PC-9 (cell line): ENCODE measurements at regions not wholly inside any gene's neighbourhood (a gene's known extent, or its start where the extent isn't known, plus 50 kb on each side); places are given as distances from the start of the nearest gene placed in this dataset.
"Not testable (repeated sequence)": the region's sequence is repeated elsewhere in the genome, so short reads cannot be mapped to it uniquely, and the experiment has no call there.

Source experiments
- BruUV-seq: library from RNA; stranded (reverse); fragments of 400-500 nt; replicated peaks from 2 replicates; lab custom pipeline; 2021; lab: Mats Ljungman, UMichigan
- CTCF ChIA-PET: fragments of 300-600 bp; sonication (Branson Sonifier 250); formaldehyde crosslinking; loops from one replicate; lab custom pipeline; 2022; ENCODE audit warnings: antibody characterized with exemption; lab: Charles Lee
- POLR2A ChIA-PET: fragments of 300-600 bp; sonication (Branson Sonifier 250); formaldehyde crosslinking; loops from one replicate; lab custom pipeline; 2022; ENCODE audit warnings: antibody characterized with exemption; ENCODE audit not compliant: unreplicated experiment; lab: Charles Lee
- DNase-seq, 2 experiments: peaks; one replicate each; pipeline versions ENCODE4 v3.0.0 to v3.0.0-alpha.2; 2015 to 2022; ENCODE audit warnings: mixed read lengths in 1 of 2
- H2AFZ ChIP-seq: fragments of 200-600 bp; sonication (generic); 2 replicates; pipeline ENCODE4 v1.8.1; 2017; ENCODE audit warnings: antibody characterized with exemption
- H3F3A ChIP-seq: fragments of 200-600 bp; sonication (generic); 2 replicates; pipeline ENCODE4 v1.8.1; 2017; ENCODE audit warnings: antibody characterized with exemption, mild to moderate bottlenecking, low read depth; ENCODE audit not compliant: insufficient read depth
- H3K27ac ChIP-seq: fragments of 200-600 bp; sonication (generic); 2 replicates; pipeline ENCODE4 v1.6.1; 2016; ENCODE audit warnings: mixed run types
- H3K27me3 ChIP-seq: fragments of 200-600 bp; sonication (generic); 2 replicates; pipeline ENCODE4 v1.6.1; 2016; ENCODE audit warnings: low read depth, mixed run types; ENCODE audit not compliant: insufficient read depth
- H3K36me3 ChIP-seq: fragments of 200-600 bp; sonication (generic); 2 replicates; pipeline ENCODE4 v1.6.1; 2016; ENCODE audit warnings: low read depth, mixed run types
- H3K4me1 ChIP-seq: fragments of 200-600 bp; sonication (generic); replicated peaks from 2 replicates; pipeline ENCODE4 v1.6.1; 2016; ENCODE audit warnings: mixed run types; ENCODE audit not compliant: insufficient read depth
- H3K4me2 ChIP-seq: fragments of 200-600 bp; sonication (generic); 2 replicates; pipeline ENCODE4 v1.6.1; 2017; ENCODE audit warnings: mixed run types
- H3K4me3 ChIP-seq: fragments of 200-600 bp; sonication (generic); 2 replicates; pipeline ENCODE4 v1.6.1; 2016; ENCODE audit warnings: mixed run types
- H3K79me2 ChIP-seq: fragments of 200-600 bp; sonication (generic); 2 replicates; pipeline ENCODE4 v1.6.1; 2017; ENCODE audit warnings: low read depth, mixed run types
- H3K9me2 ChIP-seq: fragments of 200-600 bp; sonication (generic); 2 replicates; pipeline ENCODE4 v1.8.1; 2017; ENCODE audit warnings: mild to moderate bottlenecking; ENCODE audit not compliant: insufficient read depth
- H3K9me3 ChIP-seq: fragments of 200-600 bp; sonication (generic); 2 replicates; pipeline ENCODE4 v1.8.1; 2016; ENCODE audit warnings: low read depth; ENCODE audit not compliant: insufficient read depth
- H4K20me1 ChIP-seq: fragments of 200-600 bp; sonication (generic); 2 replicates; pipeline ENCODE4 v1.8.1; 2017; ENCODE audit not compliant: insufficient read depth
- EZH2 ChIP-seq: fragments of 200-600 bp; sonication (generic); IDR thresholded peaks from 2 replicates; pipeline ENCODE4 v1.8.0; 2017; ENCODE audit warnings: antibody characterized with exemption, low read depth
- intact Hi-C: fragments of 100-400 bp; cut with micrococcal nuclease; formaldehyde crosslinking; loops from one replicate; pipeline ENCODE4 v1.10.0; 2022; ENCODE audit not compliant: unreplicated experiment
- TF ChIP-seq, protein P1 (sequence below): fragments of 200-600 bp; sonication (generic); conservative IDR thresholded peaks from 2 replicates; pipeline ENCODE4 v1.6.1; 2017; ENCODE audit warnings: mixed run types, antibody characterized with exemption, mild to moderate bottlenecking, moderate library complexity

DNA sequence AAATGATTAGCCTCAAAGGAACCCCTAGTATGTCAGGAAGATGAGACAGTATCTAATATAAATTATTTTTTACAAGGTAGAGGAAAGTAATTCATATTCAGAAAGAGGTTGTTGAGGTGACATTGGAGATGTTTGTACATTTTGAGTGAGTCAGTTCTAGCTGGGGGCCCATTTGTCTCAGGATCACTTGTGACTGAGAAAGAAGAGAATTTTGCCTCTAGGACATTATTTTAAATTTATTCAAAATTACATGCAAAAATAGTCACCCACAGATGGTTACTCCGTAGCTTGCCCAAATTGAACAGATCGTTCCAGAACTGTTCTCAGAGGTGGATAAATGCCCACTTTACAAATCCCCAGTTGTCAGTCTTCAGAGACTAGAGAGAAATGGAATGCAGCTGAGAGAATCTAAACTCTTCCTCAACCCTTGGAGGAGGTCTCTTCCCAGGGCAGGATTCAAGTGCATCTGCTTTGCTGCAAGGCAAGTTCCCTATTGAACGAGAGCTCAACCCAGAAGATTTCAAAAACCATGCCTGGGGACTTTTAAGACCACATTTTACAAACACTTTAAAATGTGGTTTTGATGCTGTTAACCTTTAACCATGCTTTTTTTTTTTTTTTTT is 987.8 kb upstream of the ADAMTS5 start:
- no peaks in the 10 kb centered on the region for H3K36me3 ChIP-seq
- ChIA-PET CTCF (no interaction called here), POLR2A (no interaction called here)
- H3K9me2 ChIP-seq, result no peaks in the 10 kb centered on the region
- no peaks in the 10 kb centered on the region for H3K27me3 ChIP-seq
- H4K20me1 ChIP-seq, result no peaks in the 10 kb centered on the region
- intact Hi-C loops, result no loop called here
- no peaks in the 10 kb centered on the region for H3K9me3 ChIP-seq
- DNase-seq, result no peak
- H3K4me3 ChIP-seq, result no peak overlapping the region
- no peak overlapping the region for H2AFZ ChIP-seq
- no TSS peak for BruUV-seq
- no peak overlapping the region for H3K27ac ChIP-seq
- no peaks in the 10 kb centered on the region for H3K4me1 ChIP-seq
- H3K79me2 ChIP-seq, result no peaks in the 10 kb centered on the region
- TF ChIP-seq EZH2, result no peak
- TF ChIP-seq, protein P1, sequence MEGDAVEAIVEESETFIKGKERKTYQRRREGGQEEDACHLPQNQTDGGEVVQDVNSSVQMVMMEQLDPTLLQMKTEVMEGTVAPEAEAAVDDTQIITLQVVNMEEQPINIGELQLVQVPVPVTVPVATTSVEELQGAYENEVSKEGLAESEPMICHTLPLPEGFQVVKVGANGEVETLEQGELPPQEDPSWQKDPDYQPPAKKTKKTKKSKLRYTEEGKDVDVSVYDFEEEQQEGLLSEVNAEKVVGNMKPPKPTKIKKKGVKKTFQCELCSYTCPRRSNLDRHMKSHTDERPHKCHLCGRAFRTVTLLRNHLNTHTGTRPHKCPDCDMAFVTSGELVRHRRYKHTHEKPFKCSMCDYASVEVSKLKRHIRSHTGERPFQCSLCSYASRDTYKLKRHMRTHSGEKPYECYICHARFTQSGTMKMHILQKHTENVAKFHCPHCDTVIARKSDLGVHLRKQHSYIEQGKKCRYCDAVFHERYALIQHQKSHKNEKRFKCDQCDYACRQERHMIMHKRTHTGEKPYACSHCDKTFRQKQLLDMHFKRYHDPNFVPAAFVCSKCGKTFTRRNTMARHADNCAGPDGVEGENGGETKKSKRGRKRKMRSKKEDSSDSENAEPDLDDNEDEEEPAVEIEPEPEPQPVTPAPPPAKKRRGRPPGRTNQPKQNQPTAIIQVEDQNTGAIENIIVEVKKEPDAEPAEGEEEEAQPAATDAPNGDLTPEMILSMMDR, result no peak
- H3K4me2 ChIP-seq, result no peak overlapping the region
- H3F3A ChIP-seq, result no peaks in the 10 kb centered on the region

DNA sequence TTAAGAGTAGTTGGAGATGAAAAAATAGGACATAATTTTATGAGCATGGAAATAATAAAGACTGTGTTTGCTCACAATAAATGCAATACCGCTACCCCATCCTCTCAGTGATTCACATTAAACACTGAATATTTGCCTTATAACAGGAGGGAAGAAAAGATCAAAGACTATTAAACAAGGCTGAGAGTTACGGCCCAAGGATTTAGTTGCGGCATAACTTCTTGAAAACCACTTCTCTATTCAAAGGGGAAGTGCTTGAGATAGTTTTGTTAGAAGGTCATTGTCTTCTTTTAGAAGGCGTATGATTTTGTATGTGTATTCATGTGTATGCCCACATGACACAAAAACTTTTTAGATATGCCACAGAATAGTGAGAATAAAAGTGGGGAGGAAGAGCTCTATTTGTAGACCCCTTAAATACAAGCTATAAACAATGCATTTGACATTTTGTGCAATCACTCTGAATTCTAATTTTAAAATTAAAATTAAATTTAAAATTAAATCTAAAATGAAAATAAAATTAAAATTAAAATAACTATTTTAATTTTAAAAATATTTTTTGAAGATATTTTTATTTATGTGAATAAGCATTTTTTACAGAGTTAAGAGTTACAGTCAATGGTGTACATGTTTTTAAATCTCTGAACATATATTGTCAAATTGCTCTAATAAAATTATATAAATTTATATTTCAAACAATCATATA is 986.6 kb upstream of the ADAMTS5 start:
- H3F3A ChIP-seq, result no peaks in the 10 kb centered on the region
- no peak overlapping the region for H3K4me3 ChIP-seq
- no peak for TF ChIP-seq EZH2
- TF ChIP-seq, protein P1, result no peak
- H3K27me3 ChIP-seq, result no peaks in the 10 kb centered on the region
- no peak overlapping the region for H2AFZ ChIP-seq
- no TSS peak for BruUV-seq
- no peaks in the 10 kb centered on the region for H3K4me1 ChIP-seq
- no peak for DNase-seq
- intact Hi-C loops, result no loop called here
- no peaks in the 10 kb centered on the region for H3K9me3 ChIP-seq
- H3K4me2 ChIP-seq, result no peak overlapping the region
- ChIA-PET POLR2A (no interaction called here), CTCF (no interaction called here)
- no peaks in the 10 kb centered on the region for H3K36me3 ChIP-seq
- no peaks in the 10 kb centered on the region for H3K9me2 ChIP-seq
- H3K79me2 ChIP-seq, result no peaks in the 10 kb centered on the region
- no peaks in the 10 kb centered on the region for H4K20me1 ChIP-seq
- no peak overlapping the region for H3K27ac ChIP-seq

DNA sequence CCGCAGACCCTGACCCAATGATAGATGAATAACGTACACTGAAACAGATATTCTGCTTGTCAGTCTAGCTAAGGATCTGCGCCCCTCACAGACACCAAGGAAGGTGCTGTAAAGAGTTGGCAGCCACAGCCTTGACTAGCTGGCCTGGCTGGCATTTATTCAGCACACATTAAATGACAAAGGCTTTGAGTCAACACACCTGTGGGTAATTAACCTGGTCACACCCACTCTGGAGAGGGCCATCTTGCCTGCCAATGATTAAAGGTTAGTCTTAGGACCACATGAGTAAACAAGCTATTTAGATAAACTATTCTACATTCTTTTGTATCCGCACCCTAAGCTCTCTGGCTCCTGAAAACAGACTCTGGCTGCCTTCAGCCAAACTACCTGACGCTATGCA is 982.2 kb upstream of the ADAMTS5 start:
- BruUV-seq, CTCF ChIA-PET, intact Hi-C loops, H3K9me3 ChIP-seq, H3F3A ChIP-seq, H3K4me1 ChIP-seq, POLR2A ChIA-PET, H3K9me2 ChIP-seq, H3K27ac ChIP-seq, H3K36me3 ChIP-seq, H2AFZ ChIP-seq, H3K27me3 ChIP-seq, H3K4me3 ChIP-seq, H3K79me2 ChIP-seq, H3K4me2 ChIP-seq, H4K20me1 ChIP-seq: not testable (repeated sequence)
- peak in 1 of 2 experiments; percentile 4 for DNase-seq

DNA sequence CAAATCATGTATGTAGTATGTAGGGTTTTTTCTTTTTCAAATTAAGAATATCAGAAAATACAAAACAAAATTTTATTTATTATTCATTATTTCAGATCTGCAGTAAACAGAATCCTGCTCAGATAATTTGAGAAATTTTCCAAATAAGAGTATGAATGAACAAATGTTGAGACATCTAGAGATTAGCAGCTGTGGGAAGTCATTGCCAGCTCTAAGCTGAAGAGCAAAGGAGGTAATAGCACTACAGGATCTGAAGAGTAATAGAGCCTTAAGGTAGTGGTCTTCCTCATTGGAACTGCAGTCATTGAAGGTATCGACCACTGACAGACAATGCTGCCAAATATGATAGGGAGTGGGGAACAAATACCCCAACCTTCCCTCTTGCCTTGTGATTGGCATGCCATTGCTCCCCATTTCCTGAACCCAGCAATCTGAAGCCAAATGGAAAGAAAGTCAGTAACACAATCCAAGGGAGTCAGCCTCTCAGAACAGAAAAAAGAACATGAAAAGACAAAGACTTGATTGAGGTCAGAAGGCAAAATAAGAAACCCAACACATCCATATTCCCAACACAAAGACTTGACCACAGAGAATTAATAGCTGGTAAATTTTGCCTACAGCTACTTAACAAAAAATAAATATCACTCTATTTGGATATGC is 963.4 kb upstream of the ADAMTS5 start:
- H3K4me1 ChIP-seq, H3K4me2 ChIP-seq, H2AFZ ChIP-seq, POLR2A ChIA-PET, DNase-seq, H4K20me1 ChIP-seq, intact Hi-C loops, H3K27ac ChIP-seq, H3K4me3 ChIP-seq, H3K9me2 ChIP-seq, H3K9me3 ChIP-seq, H3K79me2 ChIP-seq, H3F3A ChIP-seq, H3K36me3 ChIP-seq, H3K27me3 ChIP-seq, BruUV-seq, CTCF ChIA-PET: not testable (repeated sequence)

DNA sequence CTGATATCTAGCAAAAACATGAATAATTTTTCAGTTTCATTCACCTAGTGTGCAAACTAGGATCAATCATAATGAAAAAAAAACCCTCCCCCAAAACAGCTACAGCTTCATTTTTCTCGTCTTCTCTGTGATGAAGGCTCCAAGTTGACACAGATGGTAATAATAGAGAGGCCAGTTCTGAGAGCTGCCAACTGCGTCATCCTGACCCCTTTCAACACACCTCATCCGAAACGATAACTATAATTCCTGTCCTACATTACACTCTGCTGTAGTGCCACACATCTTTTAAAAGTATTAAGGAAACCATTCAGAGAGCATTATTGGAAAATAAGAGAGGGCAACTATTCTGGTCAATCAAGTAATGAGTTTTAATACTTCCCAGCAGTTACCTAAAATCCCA is 962.3 kb upstream of the ADAMTS5 start:
- POLR2A ChIA-PET, intact Hi-C loops: not testable (repeated sequence)

More for the DNA sequence above, 962.3 kb upstream of the ADAMTS5 start:
- CTCF ChIA-PET, H3K4me2 ChIP-seq, H3K9me2 ChIP-seq, H3K4me3 ChIP-seq, H3K79me2 ChIP-seq, H2AFZ ChIP-seq, H3F3A ChIP-seq, H3K36me3 ChIP-seq, BruUV-seq, H3K27me3 ChIP-seq, H4K20me1 ChIP-seq, DNase-seq, H3K4me1 ChIP-seq, H3K9me3 ChIP-seq, H3K27ac ChIP-seq: not testable (repeated sequence)
